Astrocyte (in vitro differentiated cells and primary cell): ENCODE measurements at regions not wholly inside any gene's neighbourhood (a gene's known extent, or its start where the extent isn't known, plus 50 kb on each side); places are given as distances from the start of the nearest gene placed in this dataset.
"Not testable (repeated sequence)": the region's sequence is repeated elsewhere in the genome, so short reads cannot be mapped to it uniquely, and the experiment has no call there.

Experiments
- DNase-seq: peaks from one replicate; pipeline ENCODE4 v3.0.0-alpha.2; 2010; ENCODE audit warnings: low read depth
- FAIRE-seq: peaks from 2 replicates; lab custom pipeline; 2011; peaks lifted over from hg19 to GRCh38; lab: Jason Lieb, UNC
- H2AFZ ChIP-seq: 2 replicates; pipeline ENCODE4 v1.6.0; 2012; ENCODE audit warnings: low read depth, low read length, inconsistent platforms
- H3K27ac ChIP-seq: 2 replicates; pipeline ENCODE4 v1.5.1; 2011; ENCODE audit warnings: low read depth, low read length, inconsistent platforms
- H3K27me3 ChIP-seq: 2 replicates; pipeline ENCODE4 v1.6.0; 2011; ENCODE audit warnings: low read length, inconsistent platforms; ENCODE audit not compliant: insufficient read depth
- H3K36me3 ChIP-seq: 2 replicates; pipeline ENCODE4 v1.5.1; 2011; ENCODE audit warnings: low read length, inconsistent platforms; ENCODE audit not compliant: insufficient read depth
- H3K4me1 ChIP-seq: 2 replicates; pipeline ENCODE4 v1.5.1; 2011; ENCODE audit warnings: low read length, inconsistent platforms; ENCODE audit not compliant: insufficient read depth
- H3K4me2 ChIP-seq: 2 replicates; pipeline ENCODE4 v1.6.0; 2012; ENCODE audit warnings: low read length, inconsistent platforms
- H3K4me3 ChIP-seq: 2 replicates; pipeline ENCODE4 v1.5.1; 2011; ENCODE audit warnings: low read depth, mild to moderate bottlenecking, low read length, inconsistent platforms; ENCODE audit not compliant: insufficient read depth
- H3K79me2 ChIP-seq: 2 replicates; pipeline ENCODE4 v1.6.0; 2012; ENCODE audit warnings: mild to moderate bottlenecking, low read length, inconsistent platforms; ENCODE audit not compliant: insufficient read depth
- H3K9ac ChIP-seq: 2 replicates; pipeline ENCODE4 v1.6.0; 2012; ENCODE audit warnings: mild to moderate bottlenecking, low read length, inconsistent platforms
- H3K9me3 ChIP-seq: 2 replicates; pipeline ENCODE4 v1.5.1; 2012; ENCODE audit warnings: low read depth, mild to moderate bottlenecking, low read length, inconsistent platforms; ENCODE audit not compliant: insufficient read depth
- H4K20me1 ChIP-seq: 2 replicates; pipeline ENCODE4 v1.6.0; 2012; ENCODE audit warnings: low read length, inconsistent platforms; ENCODE audit not compliant: insufficient read depth
- H3K27ac Mint-ChIP-seq: one replicate; pipeline ENCODE4 v1.8.0; 2021; ENCODE audit warnings: mild to moderate bottlenecking, mixed read lengths; ENCODE audit not compliant: unreplicated experiment
- H3K27me3 Mint-ChIP-seq: one replicate; pipeline ENCODE4 v1.8.0; 2021; ENCODE audit warnings: low read depth, mixed read lengths; ENCODE audit not compliant: unreplicated experiment
- H3K36me3 Mint-ChIP-seq: one replicate; pipeline ENCODE4 v1.8.0; 2021; ENCODE audit warnings: low read depth, mixed read lengths; ENCODE audit not compliant: unreplicated experiment
- H3K4me1 Mint-ChIP-seq: one replicate; pipeline ENCODE4 v1.8.0; 2021; ENCODE audit warnings: low read depth, mixed read lengths; ENCODE audit not compliant: unreplicated experiment
- H3K4me3 Mint-ChIP-seq: one replicate; pipeline ENCODE4 v1.8.0; 2021; ENCODE audit warnings: mild to moderate bottlenecking, moderate library complexity, mixed read lengths; ENCODE audit not compliant: unreplicated experiment
- H3K9me3 Mint-ChIP-seq: one replicate; pipeline ENCODE4 v1.8.0; 2021; ENCODE audit warnings: mild to moderate bottlenecking, mixed read lengths; ENCODE audit not compliant: unreplicated experiment
- EZH2 ChIP-seq: IDR thresholded peaks from 2 replicates; pipeline ENCODE4 v1.6.1; 2012; ENCODE audit warnings: mild to moderate bottlenecking, low read length, inconsistent platforms; ENCODE audit not compliant: insufficient read depth
- TF ChIP-seq, protein P1 (sequence below): IDR thresholded peaks from 2 replicates; pipeline ENCODE4 v1.5.1; 2011; ENCODE audit warnings: low read depth, mild to moderate bottlenecking, inconsistent platforms, low read length, moderate library complexity; ENCODE audit not compliant: insufficient read depth

DNA sequence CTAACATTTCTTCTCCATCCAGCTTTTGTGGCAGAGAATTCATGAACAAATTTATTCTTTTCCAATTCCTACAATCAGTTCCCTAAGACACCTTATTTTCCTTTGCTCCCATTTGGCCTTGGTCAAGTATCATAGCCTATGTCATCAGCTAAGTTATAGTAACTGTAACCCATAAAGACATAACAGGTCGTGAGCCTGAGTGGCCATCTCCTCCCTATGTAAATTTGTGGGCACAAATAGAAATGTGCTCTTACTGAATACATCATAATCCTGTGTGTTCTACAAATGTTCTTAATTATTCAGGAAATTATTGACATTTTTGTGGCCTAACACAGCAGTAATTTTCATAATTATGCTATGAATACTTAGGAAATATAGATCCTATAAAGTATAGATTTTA, 108.9 kb upstream of the ZNF717 start:
- H3K36me3 Mint-ChIP-seq: no peaks in the 10 kb centered on the region
- FAIRE-seq (no peak), DNase-seq (no peak)
- Histone ChIP-seq H3K27me3 (no peaks in the 10 kb centered on the region), H4K20me1 (no peaks in the 10 kb centered on the region), H3K27ac (no peak overlapping the region), H3K36me3 (no peaks in the 10 kb centered on the region), H2AFZ (no peak overlapping the region), H3K4me1 (no peaks in the 10 kb centered on the region), H3K79me2 (no peaks in the 10 kb centered on the region), H3K9ac (no peak overlapping the region), H3K4me3 (no peak overlapping the region), H3K9me3 (no peaks in the 10 kb centered on the region), H3K4me2 (no peak overlapping the region)
- H3K4me3 Mint-ChIP-seq: no peak overlapping the region
- TF ChIP-seq, protein P1, sequence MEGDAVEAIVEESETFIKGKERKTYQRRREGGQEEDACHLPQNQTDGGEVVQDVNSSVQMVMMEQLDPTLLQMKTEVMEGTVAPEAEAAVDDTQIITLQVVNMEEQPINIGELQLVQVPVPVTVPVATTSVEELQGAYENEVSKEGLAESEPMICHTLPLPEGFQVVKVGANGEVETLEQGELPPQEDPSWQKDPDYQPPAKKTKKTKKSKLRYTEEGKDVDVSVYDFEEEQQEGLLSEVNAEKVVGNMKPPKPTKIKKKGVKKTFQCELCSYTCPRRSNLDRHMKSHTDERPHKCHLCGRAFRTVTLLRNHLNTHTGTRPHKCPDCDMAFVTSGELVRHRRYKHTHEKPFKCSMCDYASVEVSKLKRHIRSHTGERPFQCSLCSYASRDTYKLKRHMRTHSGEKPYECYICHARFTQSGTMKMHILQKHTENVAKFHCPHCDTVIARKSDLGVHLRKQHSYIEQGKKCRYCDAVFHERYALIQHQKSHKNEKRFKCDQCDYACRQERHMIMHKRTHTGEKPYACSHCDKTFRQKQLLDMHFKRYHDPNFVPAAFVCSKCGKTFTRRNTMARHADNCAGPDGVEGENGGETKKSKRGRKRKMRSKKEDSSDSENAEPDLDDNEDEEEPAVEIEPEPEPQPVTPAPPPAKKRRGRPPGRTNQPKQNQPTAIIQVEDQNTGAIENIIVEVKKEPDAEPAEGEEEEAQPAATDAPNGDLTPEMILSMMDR: no peak
- TF ChIP-seq EZH2: no peak
- no peak overlapping the region for H3K27ac Mint-ChIP-seq
- no peaks in the 10 kb centered on the region for H3K9me3 Mint-ChIP-seq
- H3K27me3 Mint-ChIP-seq: no peaks in the 10 kb centered on the region
- no peaks in the 10 kb centered on the region for H3K4me1 Mint-ChIP-seq

DNA sequence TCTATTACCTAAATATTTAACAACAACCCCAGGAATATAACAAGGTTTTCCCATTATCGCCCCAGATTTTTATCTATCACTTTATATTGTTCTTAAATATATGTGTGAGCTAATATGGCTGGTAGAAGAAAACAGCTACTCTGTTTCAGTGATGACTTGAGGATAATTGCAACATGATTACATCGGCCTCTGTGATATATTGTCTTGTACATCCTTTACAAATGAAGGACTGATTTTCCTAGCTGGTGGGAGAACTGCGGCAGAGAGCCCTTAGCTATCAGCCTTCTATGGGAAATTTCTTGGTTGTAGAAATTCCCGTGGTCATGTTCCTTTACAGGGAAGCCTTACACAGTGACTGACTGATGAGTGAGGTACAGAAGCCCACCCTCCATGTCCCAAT, 110.9 kb upstream of the ZNF717 start:
- TF ChIP-seq EZH2: no peak
- TF ChIP-seq, protein P1: no peak
- no peak for FAIRE-seq
- no peak overlapping the region for H3K27ac ChIP-seq

DNA sequence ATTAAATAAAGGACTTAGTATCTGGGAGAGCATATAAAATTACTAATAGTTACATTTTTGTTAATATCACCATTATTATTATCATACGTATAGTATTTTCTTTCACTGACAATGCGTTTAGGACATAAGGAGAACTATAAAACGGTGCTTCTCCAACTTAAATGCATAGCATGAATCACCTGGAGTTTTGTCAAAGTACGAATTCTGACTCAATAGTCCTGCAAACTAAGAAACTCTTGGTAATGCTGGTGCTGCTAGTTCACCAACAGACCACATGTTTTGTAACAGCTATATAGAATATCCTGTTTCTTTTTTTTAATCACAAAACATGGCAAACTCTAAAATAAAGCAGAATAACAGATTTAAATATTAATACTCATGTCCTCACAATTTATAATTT, 116.1 kb upstream of the ZNF717 start:
- H3K4me2 ChIP-seq, H3K79me2 ChIP-seq, FAIRE-seq, H3K9me3 Mint-ChIP-seq, H3K27ac Mint-ChIP-seq, H3K4me1 ChIP-seq, H3K9me3 ChIP-seq, H3K4me3 ChIP-seq, H2AFZ ChIP-seq, DNase-seq, H3K36me3 ChIP-seq, H4K20me1 ChIP-seq, H3K9ac ChIP-seq, H3K27ac ChIP-seq, H3K36me3 Mint-ChIP-seq, H3K4me1 Mint-ChIP-seq, H3K27me3 ChIP-seq, H3K4me3 Mint-ChIP-seq, H3K27me3 Mint-ChIP-seq: not testable (repeated sequence)

More for the DNA sequence above, 110.9 kb upstream of the ZNF717 start:
- no peaks in the 10 kb centered on the region for H3K27me3 Mint-ChIP-seq
- DNase-seq: no peak
- H3K27ac Mint-ChIP-seq: no peak overlapping the region
- no peak overlapping the region for H3K4me2 ChIP-seq
- no peaks in the 10 kb centered on the region for H3K27me3 ChIP-seq
- no peaks in the 10 kb centered on the region for H4K20me1 ChIP-seq
- no peak overlapping the region for H2AFZ ChIP-seq
- H3K79me2 ChIP-seq: no peaks in the 10 kb centered on the region
- no peak overlapping the region for H3K4me3 Mint-ChIP-seq
- H3K9ac ChIP-seq: no peak overlapping the region
- H3K9me3 ChIP-seq: no peaks in the 10 kb centered on the region
- H3K4me1 ChIP-seq: no peaks in the 10 kb centered on the region
- H3K9me3 Mint-ChIP-seq: no peaks in the 10 kb centered on the region
- H3K4me3 ChIP-seq: no peak overlapping the region
- no peaks in the 10 kb centered on the region for H3K4me1 Mint-ChIP-seq
- H3K36me3 ChIP-seq: no peaks in the 10 kb centered on the region
- no peaks in the 10 kb centered on the region for H3K36me3 Mint-ChIP-seq
